ENCODE measurements at regions not wholly inside any gene's neighbourhood (a gene's known extent, or its start where the extent isn't known, plus 50 kb on each side); places are given as distances from the start of the nearest gene placed in this dataset.

DNA sequence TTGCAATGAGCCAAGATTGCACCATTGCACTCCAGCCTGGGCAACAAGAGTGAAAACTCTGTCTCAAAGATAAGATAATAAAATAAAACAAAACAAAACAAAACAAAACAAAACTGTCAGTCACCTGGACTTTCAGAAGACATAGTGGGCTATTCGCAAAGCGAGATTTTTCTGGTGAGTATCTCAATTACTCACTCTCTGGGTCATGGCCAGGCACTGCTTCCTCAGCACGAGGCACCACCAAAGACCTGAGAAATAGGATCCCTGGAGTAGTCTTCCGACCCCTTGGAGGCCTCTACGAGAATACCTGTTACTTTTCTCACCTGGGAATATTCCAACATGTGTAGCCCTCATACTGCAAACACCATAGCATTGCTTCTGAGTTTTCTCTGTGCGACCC, 201.7 kb upstream of the ZNF618 start (continued):
- TF ChIP-seq ZNF513 (tag by site-specific recombination; IDR thresholded peaks at IDR 0.05) (no peak), ZNF501 (tag by site-specific recombination; IDR thresholded peaks at IDR 0.05) (no peak), ZFP41 (tag by site-specific recombination; IDR thresholded peaks at IDR 0.05; ENCODE audit: borderline replicate concordance) (no peak), ZBTB20 (tag by site-specific recombination; IDR thresholded peaks at IDR 0.05) (no peak), ZNF157 (tag by site-specific recombination; IDR thresholded peaks at IDR 0.05) (no peak), ZNF747 (tag by site-specific recombination; IDR thresholded peaks at IDR 0.05) (no peak)

DNA sequence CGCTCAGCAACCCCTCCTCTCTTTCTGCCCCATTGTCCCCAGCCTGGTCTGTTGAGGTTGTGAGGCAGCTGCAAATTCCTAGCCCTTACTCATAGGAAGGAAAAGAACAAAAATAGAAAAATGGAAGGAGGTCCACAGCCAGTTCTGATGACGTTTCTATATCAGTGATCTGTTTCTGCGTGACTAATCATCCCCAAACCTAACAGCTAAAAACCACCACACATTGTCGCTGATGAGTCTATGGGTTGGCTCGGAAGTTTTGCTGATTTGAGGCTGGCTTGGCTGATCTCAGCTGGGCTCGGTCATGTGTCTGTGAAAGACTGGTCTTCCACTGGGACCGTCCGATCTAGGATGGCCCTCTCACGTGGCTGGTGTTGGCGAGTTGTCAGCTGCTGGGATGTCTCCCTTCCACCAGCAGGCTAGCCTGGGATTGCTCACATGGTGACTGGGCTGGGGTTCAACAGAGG, 200.6 kb upstream of the ZNF618 start:
- no peaks in the 10 kb centered on the region for H3K4me1 ChIP-seq (ENCODE audit: control insufficient read depth, insufficient read depth, low read length)
- H3K27ac ChIP-seq (ENCODE audit: extremely low read depth, low read depth, low read length), result no peak overlapping the region
- CTCF ChIA-PET, result interaction anchor here (0.7 to 3.1 kb wide), 5 partner anchors 17 to 401 kb away, joined by 3 to 12 read pairs (median 3); partner anchors contain the start of gene CDC26
- POLR2A ChIA-PET, result no interaction called here
- H3K4me3 ChIP-seq (ENCODE audit: low read depth, low read length), result no peak overlapping the region
- no peaks in the 10 kb centered on the region for H3K9me3 ChIP-seq (ENCODE audit: control insufficient read depth, insufficient read depth, low read depth, low read length)
- no peaks in the 10 kb centered on the region for H3K36me3 ChIP-seq (ENCODE audit: control insufficient read depth in 2 of 2, insufficient read depth in 1 of 2, low read length in 2 of 2)
- TF ChIP-seq ZNF670 (tag by site-specific recombination; IDR thresholded peaks at IDR 0.05; ENCODE audit: low read depth), result no peak

DNA sequence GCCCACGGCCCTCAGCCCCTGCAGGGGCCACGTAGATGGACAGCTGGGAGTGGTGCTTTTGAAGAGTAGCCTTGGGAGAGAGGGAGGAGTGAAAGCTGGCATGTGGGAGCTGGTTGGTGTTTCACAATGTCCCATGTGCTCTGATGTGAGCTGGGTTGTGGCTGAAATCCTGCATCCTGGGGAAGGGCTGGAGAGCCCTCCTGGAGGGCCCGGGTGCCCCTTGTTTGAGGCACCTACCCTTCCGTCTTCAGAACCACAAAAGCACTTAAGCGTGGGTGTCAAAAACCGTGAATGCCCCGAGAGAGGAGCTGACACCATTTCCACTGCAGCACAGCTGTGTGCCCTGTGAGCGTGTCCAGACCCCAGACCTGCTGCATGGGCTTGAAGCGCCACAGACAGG, 199.1 kb upstream of the ZNF618 start:
- POLR2A ChIA-PET, result no interaction called here

More for the DNA sequence above, 199.1 kb upstream of the ZNF618 start:
- no peaks in the 10 kb centered on the region for H3K9me3 ChIP-seq (ENCODE audit: control insufficient read depth, insufficient read depth, low read depth, low read length)
- no peaks in the 10 kb centered on the region for H3K4me1 ChIP-seq (ENCODE audit: control insufficient read depth, insufficient read depth, low read length)
- H3K27ac ChIP-seq (ENCODE audit: extremely low read depth, low read depth, low read length), result no peak overlapping the region
- H3K4me3 ChIP-seq (ENCODE audit: low read depth, low read length), result no peak overlapping the region
- no peaks in the 10 kb centered on the region for H3K36me3 ChIP-seq (ENCODE audit: control insufficient read depth in 2 of 2, insufficient read depth in 1 of 2, low read length in 2 of 2)
- TF ChIP-seq ZNF19 (tag by site-specific recombination; IDR thresholded peaks at IDR 0.05; ENCODE audit: low read depth) (no peak), ZNF280C (tag by site-specific recombination; IDR thresholded peaks at IDR 0.05) (no peak), SCRT1 (tag by site-specific recombination; IDR thresholded peaks at IDR 0.05; ENCODE audit: borderline replicate concordance) (no peak), ZSCAN16 (tag by site-specific recombination; IDR thresholded peaks at IDR 0.05) (no peak), ZNF121 (tag by site-specific recombination; IDR thresholded peaks at IDR 0.05) (no peak), TCF7L2 (IDR thresholded peaks at IDR 0.05; ENCODE audit: borderline replicate concordance, low read depth, low read length) (no peak), ZNF341 (tag by site-specific recombination; IDR thresholded peaks at IDR 0.05; ENCODE audit: low read depth) (no peak), ZNF791 (tag by site-specific recombination; IDR thresholded peaks at IDR 0.05) (no peak), ZNF133 (tag by site-specific recombination; IDR thresholded peaks at IDR 0.05) (no peak), ZNF114 (tag by site-specific recombination; IDR thresholded peaks at IDR 0.05) (no peak)
- TF ChIP-seq, protein P1, sequence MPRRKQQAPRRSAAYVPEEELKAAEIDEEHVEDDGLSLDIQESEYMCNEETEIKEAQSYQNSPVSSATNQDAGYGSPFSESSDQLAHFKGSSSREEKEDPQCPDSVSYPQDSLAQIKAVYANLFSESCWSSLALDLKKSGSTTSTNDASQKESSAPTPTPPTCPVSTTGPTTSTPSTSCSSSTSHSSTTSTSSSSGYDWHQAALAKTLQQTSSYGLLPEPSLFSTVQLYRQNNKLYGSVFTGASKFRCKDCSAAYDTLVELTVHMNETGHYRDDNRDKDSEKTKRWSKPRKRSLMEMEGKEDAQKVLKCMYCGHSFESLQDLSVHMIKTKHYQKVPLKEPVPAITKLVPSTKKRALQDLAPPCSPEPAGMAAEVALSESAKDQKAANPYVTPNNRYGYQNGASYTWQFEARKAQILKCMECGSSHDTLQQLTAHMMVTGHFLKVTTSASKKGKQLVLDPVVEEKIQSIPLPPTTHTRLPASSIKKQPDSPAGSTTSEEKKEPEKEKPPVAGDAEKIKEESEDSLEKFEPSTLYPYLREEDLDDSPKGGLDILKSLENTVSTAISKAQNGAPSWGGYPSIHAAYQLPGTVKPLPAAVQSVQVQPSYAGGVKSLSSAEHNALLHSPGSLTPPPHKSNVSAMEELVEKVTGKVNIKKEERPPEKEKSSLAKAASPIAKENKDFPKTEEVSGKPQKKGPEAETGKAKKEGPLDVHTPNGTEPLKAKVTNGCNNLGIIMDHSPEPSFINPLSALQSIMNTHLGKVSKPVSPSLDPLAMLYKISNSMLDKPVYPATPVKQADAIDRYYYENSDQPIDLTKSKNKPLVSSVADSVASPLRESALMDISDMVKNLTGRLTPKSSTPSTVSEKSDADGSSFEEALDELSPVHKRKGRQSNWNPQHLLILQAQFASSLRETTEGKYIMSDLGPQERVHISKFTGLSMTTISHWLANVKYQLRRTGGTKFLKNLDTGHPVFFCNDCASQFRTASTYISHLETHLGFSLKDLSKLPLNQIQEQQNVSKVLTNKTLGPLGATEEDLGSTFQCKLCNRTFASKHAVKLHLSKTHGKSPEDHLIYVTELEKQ (tag by site-specific recombination; IDR thresholded peaks at IDR 0.05; ENCODE audit: borderline replicate concordance), result no peak
- TF ChIP-seq, protein P2, sequence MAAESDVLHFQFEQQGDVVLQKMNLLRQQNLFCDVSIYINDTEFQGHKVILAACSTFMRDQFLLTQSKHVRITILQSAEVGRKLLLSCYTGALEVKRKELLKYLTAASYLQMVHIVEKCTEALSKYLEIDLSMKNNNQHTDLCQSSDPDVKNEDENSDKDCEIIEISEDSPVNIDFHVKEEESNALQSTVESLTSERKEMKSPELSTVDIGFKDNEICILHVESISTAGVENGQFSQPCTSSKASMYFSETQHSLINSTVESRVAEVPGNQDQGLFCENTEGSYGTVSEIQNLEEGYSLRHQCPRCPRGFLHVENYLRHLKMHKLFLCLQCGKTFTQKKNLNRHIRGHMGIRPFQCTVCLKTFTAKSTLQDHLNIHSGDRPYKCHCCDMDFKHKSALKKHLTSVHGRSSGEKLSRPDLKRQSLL (tag by site-specific recombination; IDR thresholded peaks at IDR 0.05), result no peak
- CTCF ChIA-PET, result interaction anchor here (0.6 to 1.5 kb wide), 5 partner anchors 9 to 402 kb away, joined by 3 to 5 read pairs (median 3); partner anchors contain the start of gene CDC26
